ENCODE measurements at regions not wholly inside any gene's neighbourhood (a gene's known extent, or its start where the extent isn't known, plus 50 kb on each side); places are given as distances from the start of the nearest gene placed in this dataset.

GRCh38 chr4:126899331-126899801 is 733.4 kb upstream of the INTU start:
- TF ChIP-seq EZH2 (optimal IDR thresholded peaks at IDR 0.05; ENCODE audit: low read depth, low read length) = no peak
- TF ChIP-seq CTCF (IDR thresholded peaks at IDR 0.05; ENCODE audit: low read length) = no peak
